GM19238 (cell line): ENCODE measurements at regions not wholly inside any gene's neighbourhood (a gene's known extent, or its start where the extent isn't known, plus 50 kb on each side); places are given as distances from the start of the nearest gene placed in this dataset.
"Not testable (repeated sequence)": the region's sequence is repeated elsewhere in the genome, so short reads cannot be mapped to it uniquely, and the experiment has no call there.

Experiments used
- DNase-seq: peaks from one replicate; pipeline ENCODE4 v3.0.0; 2011; ENCODE audit warnings: low spot score; ENCODE audit not compliant: insufficient read length

DNA sequence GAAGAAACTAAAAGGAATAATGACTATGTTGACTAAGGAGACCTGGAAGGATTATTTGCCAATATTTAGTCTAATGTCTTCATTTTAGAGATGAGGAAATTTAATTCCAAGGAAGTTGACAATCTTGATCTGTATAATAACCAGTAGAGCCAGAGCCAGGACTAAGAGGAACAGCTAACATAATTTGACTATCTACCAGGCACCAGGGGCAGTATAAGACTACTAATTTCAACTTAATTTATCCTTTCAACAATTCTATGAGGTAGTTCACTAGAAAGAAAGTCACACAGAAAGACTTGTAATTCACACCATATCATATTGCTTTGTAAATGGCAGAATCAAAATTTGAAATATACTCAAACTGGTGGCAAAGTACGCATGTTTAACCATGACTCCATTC lies 273.0 kb upstream of the STXBP5 start:
- no peak for DNase-seq

DNA sequence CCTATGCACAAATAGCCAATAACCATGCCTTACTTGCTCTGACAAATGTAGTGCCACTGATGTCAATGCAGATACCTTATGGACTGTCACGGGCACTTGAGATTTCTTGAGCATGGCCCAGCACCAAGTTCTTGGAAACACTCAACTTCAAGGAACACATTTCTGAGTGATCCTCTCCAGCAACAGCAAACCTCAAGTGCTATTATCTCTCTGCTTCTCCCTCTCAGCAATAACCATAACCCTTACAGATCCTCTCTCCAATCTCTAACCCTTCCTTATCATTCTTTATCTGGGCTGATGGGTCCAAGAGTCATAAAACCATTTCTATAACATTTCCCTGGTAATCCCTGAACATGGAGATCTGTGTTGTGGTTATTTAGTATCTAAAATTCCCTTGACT lies 266.9 kb upstream of the STXBP5 start:
- no peak for DNase-seq

DNA sequence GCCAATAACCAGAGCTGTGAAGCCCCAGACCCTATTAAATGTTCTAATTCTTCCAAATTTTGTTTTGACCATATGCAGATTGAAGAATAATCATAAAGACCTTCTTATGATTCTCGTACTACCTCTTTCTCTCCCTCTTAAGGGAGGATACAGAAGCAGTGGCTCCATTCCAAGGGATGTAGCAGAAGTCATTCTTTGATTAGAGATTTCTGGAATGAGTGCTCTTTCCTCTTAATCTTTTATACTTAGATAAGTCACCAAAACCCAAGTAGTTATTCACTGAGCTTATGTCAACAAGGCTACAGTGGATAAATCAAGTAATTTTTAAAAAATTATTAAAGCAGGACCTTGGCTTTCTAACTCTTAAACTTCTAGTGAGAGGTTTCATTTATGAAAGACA lies 266.0 kb upstream of the STXBP5 start:
- DNase-seq = no peak

DNA sequence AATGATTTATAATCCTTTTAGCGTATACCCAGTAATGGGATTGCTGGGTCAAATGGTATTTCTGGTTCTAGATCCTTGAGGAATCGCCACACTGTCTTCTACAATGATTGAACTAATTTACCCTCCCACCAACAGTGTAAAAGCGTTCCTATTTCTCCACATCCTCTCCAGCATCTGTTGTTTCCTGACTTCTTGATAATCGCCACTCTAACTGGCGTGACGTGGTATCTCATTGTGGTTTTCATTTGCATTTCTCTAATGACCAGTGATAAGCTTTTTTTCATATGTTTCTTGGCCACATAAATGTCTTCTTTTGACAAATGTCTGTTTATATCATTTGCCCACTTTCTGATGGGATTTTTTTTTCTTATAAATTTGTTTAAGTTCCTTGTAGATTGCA lies 264.8 kb upstream of the STXBP5 start:
- DNase-seq = not testable (repeated sequence)

DNA sequence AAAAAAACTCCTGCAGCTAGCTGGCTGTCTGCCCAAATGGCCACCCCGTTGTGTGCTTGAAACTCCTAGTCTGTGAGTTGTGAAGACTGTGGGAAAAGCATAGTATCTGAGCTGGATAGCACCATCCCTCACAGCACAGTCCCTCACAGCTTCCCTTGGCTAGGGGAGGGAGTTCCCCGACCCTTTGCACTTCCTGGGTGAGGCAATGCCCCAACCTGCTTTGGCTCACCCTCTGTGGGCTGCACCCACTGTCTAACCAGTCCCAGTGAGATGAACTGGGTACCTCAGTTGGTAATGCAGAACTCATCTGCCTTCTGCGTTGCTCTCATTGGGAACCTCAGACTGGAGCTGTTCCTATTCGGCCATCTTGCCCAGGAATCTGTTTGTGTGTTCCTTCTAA lies 260.6 kb upstream of the STXBP5 start:
- DNase-seq = no peak

DNA sequence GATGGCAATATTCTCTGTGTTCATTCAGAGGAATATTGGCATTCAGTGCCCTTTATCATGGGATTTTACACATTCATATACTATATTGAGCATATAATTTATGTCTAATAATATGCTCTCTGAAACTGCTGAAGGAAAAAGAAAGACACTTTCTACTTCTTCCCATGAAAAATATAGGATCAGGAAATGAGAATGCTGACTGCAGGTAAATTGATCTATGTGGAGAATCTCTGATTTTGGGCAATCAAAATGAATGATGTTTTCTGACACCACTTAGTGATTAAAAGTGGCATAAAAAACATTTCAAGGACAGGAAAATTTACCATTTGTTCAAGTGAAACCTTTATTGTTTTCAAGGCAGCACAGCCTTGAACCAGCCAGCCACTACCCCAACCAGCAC lies 260.1 kb upstream of the STXBP5 start:
- no peak for DNase-seq

DNA sequence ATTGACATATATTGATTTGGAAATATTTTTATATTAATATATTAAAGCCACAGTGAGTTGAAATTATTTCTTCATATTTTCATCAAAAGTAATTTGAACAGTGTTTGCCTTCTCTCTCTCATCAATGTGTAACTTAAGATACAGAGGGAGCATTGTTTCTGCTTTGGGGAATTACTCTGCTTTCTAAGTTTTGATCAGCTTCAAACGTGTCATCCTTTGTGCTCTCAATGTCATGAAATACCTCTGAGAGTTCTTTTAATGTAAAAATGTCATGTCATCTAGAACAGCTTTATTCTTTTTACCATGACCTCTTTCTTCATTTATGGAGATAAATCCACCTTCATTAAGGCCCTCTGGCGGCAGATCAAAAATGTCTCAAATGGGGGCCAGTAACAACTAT lies 259.4 kb upstream of the STXBP5 start:
- no peak for DNase-seq

DNA sequence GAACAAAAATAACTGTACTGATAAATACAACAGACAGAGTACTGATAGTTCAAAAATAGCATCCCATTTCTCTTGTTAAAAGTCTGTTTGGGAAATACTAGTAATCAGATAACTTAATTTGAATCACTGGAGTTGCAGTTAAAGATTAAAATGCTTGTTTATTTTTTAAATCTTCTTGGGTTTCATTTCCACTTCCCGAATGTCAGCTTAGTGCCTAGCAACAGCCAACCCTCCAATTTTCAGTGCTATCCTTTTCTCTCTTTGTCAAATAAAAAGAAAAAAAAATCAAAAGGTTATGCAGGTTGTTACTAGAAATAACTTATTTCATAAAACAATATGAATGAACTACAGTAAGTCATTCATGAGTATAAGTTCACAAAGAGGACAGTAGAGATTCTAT lies 257.7 kb upstream of the STXBP5 start:
- no peak for DNase-seq

DNA sequence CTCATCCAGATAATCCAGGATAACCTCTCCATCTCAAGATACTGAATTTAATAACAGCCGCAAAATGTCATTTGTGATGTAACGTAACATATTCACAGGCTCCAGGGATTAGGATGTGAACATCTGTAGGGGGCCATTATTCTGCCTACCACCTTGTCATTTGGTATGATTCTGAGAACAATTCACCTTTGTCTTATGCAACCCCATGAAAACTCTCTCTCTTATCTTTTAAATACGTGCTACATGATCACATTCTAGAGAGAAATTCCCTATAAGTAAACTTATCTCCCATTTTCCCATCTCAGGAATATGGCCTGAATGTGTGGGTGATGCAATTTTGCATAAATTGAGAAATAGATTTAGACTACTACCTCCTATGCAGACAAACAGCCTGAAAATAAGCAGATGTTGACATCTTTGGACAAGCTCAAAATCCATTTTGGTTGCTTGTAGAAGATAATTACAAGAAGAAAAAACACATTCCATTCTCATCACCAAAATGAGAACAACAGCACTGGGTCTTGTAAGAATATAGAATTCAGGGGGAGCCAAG lies 255.4 kb upstream of the STXBP5 start:
- DNase-seq = no peak

DNA sequence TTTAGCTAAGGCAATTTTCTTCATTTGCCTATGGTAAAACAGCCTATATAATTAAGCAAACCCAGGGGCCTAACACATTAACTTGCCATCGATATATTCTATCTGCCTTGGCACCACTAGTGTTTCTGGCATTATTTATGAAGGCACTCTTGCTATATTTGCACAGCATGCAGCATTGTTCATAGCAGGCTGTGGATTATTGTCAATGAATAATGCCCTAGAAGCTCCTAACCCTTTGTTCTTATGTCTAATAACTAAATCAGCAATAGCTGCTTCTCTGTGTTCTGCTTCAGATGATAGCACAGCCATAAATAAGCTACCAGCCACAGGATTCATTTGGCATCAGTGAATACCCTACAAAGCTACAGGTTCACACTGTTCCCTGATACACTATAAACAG lies 254.8 kb upstream of the STXBP5 start:
- DNase-seq = no peak

DNA sequence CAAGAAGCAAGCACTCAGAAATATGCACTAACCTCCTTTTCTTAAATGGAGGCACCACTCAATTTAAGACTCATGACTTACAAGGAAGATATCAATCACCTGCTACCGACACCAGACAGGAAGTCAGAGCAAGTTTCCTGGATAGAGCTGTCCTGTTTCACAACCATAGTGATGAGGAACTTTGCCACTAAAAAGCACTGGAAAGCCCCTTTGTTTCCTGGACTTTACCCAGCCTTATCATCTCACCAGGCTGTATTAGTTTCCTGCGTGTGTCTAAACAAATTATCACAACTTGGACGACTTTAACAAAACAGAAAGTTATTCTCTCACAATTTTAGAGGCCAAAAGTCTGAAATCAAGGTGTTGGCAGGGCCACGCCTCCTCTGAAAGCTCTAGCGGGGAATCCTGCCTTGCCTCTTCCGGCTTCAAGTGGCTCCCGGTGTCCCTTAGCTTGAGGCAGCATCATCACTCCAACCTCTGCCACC lies 253.8 kb upstream of the STXBP5 start:
- no peak for DNase-seq

DNA sequence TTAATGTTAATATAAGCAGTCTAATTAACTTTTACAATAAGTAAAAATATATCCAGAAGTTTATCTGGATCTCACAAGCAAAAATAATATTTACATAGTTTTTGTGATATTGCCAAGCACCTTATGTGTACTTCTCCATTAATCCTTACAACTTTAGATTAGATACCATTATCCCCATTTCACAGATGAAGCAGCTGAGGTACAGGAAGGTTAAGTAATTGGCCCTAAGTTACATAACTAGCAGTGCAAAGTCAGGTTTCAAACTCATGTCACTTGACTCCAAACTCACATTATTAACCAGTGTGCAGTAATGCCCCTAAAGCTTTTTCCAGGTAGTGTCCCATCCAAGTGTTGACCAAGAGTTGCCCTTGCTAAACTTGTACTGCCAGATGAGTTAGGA lies 248.6 kb upstream of the STXBP5 start:
- DNase-seq = no peak

DNA sequence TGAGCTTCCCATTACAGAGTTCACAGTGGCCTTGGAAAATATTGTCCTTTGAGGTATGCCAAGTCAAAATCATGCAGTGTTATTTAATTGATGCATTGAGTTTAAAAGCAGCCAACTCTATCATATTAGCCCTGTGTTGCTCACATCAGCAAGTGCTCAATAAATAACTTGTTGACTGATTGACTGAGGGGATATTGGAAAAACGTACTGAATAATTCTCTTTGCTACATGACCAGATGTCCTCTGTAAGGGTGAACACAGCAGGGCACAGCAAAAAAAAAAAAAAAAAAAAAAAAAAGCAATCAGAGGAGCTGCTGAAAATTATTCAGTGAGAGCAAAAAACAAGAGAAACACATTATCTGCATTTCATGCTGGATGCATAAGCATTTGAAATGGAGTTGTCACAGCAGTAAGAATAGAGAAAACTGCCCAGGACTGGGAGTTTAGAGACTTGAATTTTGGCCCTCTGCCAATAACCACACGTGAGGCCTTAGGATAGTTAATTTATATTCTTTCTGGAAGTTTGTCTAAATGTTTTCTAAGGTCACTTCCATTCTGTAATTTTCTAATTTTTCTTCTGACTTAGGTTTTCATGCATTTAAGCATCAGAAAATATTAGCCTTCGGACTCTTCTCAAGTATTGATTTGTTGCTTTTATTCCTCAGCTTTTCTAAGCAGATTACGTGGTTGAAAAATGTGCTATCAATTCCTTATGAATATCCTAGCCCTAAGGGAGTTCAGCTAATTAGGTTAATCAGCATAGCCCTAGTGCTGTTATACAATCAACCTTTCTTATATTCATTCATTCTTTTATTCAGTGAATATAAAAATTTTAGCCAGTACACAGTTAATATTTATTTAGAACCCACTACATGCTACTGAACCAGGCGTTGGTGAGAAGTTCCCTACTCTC lies 246.8 kb upstream of the STXBP5 start:
- no peak for DNase-seq

DNA sequence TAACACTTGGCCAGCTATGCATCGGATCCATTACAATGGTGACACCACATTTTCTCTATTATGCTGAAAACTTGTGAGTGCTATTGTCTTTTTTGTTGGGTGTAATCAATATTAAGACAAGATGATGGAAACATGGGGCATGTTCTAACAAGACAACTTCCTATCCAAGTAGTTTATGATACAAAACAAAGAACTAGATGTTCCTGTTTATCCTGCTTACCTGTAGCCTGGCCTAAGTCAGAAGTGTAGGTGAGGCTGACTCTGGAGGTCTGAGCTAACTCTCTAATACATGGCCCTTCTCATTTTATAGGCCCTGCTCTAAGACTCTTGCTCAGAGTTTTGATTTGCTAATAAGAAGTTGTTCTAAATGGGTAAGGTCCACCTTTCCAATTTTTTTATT lies 242.4 kb upstream of the STXBP5 start:
- no peak for DNase-seq

DNA sequence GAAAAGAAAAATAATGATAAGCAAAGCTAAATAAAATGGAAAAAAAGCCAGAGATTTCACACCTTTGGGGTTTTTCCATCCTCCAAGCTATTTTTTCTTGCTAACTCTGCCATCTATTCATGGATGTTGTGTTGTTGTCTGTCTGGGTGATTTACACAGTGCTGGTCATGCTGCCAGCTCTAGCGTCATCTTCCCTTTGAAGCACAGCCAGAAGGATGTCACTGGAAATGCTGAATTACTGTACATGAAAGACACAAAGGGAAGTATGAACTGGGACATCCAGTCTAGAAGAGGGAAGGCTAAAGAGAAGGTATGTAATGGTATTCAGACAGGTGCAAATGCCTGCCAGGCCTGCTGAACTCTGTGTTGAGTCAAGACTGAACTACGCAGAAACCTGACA lies 241.9 kb upstream of the STXBP5 start:
- DNase-seq = no peak

DNA sequence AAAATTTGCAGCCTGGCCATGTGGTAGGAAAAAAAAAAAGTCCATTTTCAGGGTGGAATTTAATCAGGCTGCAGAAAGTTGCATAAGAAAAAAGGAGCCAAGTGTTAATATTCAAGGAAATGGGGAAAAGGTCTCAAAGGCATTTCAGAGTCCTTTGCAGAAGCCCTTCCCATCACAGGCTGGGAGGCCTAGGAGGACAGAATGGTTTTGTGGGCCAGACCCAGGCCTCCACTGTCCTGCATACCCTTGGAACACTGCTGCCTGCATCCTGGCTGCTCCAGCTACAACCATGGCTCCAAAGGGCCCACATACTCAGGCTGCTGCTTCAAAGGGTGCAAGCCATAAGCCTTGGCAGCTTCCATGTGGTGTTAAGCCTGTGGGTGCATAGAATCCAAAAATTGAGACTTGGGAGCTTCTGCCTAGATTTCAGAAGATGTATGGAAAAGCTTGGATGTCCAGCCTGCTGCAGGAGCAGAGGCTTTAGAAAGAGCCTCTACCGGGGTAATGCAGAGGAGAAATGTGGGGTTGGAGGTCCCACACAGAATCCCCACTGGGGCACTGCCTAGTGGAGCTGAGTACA lies 239.0 kb upstream of the STXBP5 start:
- no peak for DNase-seq

DNA sequence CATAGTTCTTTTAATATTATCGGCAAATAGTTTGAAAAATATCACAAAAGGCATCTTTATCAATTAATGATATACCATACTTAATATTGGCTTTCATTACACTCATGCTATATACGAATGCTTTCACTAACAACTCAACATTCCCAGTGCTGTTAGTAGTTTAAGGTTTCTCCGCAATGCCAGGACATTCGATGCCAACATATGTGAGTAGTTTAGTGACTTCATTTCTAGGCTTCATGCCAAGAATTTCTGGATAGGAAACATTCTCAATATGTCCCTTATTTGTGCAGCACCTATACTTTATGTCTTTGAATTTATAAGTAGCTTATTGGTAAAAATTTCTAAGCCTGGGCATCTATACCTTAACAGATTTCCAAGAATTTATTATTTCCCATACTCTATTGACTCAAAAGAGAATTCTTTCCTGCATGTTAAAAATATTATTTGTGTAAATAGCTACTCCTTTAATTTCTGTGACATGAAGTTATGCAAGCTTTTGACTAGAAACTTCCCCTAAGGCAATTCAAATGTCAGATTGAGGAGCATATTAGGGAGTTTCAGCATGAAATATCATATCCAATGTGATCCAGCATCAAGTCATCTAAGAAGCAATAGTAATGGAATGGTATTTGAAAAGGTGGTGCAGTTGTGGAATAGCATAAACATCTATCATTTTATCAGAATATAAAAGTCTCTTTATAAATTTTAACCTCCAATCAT lies 236.0 kb upstream of the STXBP5 start:
- no peak for DNase-seq

DNA sequence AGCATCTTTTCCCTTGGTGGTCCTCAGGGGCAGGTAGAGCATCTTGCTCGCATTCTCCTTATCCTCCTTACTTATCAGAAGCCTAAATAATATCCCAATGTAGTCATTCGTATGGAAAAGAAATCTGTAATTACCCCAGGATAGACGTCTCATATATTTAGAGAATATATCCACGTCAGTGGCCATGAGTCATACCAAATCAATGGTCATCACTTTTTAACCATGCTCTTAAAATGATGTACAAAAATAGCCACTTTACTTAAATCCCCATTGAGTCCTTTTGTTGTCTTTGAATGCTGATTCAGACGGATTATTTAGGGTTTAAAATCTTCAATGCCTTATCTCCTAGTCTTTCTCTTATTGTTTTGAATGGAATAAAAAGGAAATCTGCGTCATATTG lies 231.7 kb upstream of the STXBP5 start:
- no peak for DNase-seq

DNA sequence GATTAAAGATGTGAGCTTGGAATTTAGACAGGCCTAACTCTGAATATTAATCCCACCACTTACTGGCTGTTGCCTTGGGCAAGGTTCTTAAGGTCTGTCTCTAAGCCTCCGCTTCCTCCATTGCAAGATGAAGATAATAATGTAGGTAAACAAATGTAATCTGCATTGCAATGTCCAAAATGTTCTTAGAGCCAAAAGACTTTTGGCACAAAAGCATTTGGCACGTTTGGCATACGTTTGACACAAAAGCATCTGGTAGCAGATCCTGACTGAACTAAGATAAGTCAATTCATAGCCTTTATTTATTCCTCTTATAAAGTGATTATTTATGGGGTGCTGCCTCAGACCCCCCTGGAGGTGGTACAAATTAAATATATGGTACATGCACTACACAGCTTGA lies 229.9 kb upstream of the STXBP5 start:
- DNase-seq = no peak

DNA sequence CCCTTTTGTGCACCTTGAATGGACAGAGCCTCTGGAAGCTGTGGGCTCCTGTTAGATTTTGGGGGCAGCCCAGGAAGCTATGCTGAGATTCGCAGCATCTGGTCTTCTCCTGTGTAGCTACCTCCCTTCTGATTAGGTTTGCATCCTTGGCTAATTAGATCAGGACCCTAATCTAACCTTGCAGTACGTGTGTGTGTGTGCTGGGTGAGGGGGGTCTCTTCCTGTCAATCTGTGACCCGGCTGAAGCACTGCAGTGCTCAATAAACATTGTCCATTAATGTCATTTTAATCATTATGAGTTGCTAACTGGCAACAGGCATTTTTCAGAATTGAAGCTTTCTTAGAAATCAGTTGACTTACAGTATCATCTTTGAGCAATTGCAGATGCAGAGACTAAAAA lies 229.1 kb upstream of the STXBP5 start:
- no peak for DNase-seq

DNA sequence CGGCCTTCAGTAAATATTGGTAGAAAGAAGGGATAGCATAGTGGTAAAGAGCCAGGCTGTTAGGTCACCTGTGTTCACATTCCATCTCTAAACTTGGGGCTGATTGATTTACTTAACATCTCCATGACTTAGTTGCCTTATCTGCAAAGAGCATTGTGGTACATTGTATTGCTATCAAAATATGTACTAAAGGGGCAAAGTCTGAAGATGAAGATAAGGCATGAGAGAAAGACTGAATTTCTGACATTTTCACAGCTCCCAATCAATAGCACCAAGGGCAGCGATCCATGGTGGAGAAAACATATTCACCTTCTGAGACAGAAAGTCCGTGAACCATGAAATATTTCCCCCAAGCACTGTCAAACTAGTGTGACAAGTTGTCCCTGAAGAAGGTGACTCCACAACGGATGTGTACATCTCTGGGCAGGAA lies 223.3 kb upstream of the STXBP5 start:
- no peak for DNase-seq

DNA sequence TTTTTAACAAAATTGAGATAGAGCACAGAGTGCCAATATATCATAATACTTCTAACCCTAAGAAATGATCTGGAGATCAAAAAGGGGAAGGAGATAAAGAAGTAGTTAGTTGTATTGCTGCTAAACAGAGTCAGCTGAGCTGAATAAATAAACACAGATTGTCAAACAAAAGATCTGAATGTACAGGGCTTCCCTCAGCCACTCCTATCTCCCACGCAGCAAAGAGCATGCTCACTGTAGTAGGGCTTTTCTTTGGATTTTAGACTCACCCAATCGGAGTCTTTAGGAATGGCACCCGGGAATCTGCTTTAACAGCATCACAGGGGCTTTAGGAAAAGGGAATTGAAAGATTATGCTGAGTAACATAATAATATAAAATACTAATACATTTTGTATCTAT lies 222.2 kb upstream of the STXBP5 start:
- DNase-seq = no peak
